Fibroblast of peridontal ligament (primary cell): ENCODE measurements at regions not wholly inside any gene's neighbourhood (a gene's known extent, or its start where the extent isn't known, plus 50 kb on each side); places are given as distances from the start of the nearest gene placed in this dataset.
"Not testable (repeated sequence)": the region's sequence is repeated elsewhere in the genome, so short reads cannot be mapped to it uniquely, and the experiment has no call there.

ENCODE experiments used
- DNase-seq: peaks from one replicate; pipeline ENCODE4 v3.0.0-alpha.2; 2010; ENCODE audit errors: extremely low read depth

DNA sequence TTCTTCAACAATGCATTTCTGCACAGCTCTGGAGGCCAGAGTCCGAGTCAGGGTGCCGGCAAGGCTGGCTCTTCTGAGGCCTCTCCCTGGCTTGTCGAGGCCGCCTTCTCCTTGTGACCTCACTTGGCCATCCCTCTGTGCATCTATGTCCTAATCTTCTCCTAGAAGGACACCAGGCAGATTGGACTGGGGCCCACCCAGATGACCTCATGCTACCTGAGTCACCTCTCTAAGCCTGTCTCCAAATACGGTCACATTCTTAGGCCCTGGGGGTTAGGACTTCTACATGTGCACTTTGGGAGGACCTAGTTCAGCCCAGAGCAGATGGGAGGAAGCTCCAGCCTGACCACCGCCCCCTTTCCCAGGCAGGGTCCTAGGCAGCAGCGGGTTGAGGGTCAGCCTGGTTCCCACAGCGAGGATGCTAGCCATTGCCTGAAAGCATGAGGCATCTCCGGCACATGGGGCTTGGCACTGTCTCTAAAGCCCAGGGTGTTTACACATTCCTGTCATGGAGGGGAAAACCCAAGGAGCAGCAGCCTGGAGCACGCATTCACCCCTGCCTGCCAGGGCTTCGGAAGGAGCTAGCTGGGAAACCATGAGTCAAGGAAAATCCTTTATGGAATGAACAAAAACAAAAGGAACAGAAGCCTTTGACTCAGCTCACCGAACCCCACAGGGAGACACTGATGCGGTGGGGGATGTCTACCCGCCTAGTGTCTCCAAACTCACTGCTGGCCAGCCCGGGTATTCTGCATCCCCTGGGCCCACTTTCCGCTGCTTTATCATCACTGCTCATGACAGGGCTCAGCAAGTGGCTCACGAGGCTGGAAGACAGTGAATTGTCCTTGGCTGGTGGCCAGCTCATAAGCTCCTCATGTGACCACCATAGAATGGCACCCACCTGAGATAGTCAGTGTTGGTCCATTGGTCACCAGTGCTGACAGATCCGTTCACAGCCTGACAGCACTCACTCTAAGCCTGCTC lies 140.2 kb upstream of the ZNF469 start:
- DNase-seq = peak; percentile 89

GRCh38 chr16:88243921-88244320 lies 138.8 kb upstream of the ZNF469 start:
- DNase-seq = not testable (repeated sequence)

GRCh38 chr16:88245241-88246081 lies 137.3 kb upstream of the ZNF469 start:
- peak; percentile 96 for DNase-seq

- DNase-seq = not testable (repeated sequence)
Measured at GRCh38 chr16:88246955-88247582, 135.7 kb upstream of the ZNF469 start.

DNA sequence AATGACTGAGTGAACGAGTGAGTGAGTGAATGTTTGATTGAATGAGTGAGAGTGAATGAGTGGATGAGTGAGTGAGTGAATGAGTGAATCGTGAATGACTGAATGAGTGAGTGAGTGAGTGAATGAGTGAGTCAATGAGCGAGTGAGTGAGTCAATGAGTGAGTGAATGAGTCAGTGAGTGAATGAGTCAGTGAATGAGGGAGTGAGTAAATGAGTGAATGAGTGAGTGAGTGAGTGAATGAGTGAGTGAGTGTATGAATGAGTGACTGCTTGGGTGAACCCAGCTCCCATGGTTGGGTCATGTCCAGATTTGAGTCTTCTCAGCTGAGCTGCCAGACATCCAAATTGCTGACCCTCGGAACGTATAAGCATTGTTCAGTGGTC lies 135.2 kb upstream of the ZNF469 start:
- DNase-seq = peak; percentile 9

- DNase-seq = not testable (repeated sequence)
Measured at GRCh38 chr16:88248761-88249160, 134.0 kb upstream of the ZNF469 start.

DNA sequence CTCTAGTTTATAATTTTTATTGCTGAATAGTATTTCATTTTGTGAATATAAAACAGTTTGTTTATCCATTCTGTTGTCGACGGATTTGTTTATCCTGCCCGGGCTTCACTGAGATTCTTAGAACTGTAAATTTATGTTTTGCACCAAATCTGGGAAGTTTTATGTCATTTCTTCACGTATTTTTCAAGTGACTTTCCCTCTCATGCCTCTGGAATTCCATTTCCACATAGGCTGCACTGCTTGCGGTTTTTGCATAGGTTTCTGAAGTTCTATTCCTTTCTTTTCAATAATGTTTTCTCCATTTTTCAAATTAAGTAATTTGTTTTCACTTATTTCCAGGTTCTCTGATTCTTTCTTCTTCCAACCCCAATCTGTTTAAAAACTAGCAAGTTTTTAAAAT lies 132.4 kb upstream of the ZNF469 start:
- DNase-seq = peak; percentile 9

GRCh38 chr16:88252057-88252794 lies 130.5 kb upstream of the ZNF469 start:
- not testable (repeated sequence) for DNase-seq

GRCh38 chr16:88258141-88258540 lies 124.6 kb upstream of the ZNF469 start:
- not testable (repeated sequence) for DNase-seq

- DNase-seq = peak; percentile 6
Measured at GRCh38 chr16:88258764-88259525, 123.8 kb upstream of the ZNF469 start.

- DNase-seq = not testable (repeated sequence)
Measured at GRCh38 chr16:88259538-88259937, 123.2 kb upstream of the ZNF469 start.

GRCh38 chr16:88260146-88260545 lies 122.6 kb upstream of the ZNF469 start:
- DNase-seq = not testable (repeated sequence)

DNA sequence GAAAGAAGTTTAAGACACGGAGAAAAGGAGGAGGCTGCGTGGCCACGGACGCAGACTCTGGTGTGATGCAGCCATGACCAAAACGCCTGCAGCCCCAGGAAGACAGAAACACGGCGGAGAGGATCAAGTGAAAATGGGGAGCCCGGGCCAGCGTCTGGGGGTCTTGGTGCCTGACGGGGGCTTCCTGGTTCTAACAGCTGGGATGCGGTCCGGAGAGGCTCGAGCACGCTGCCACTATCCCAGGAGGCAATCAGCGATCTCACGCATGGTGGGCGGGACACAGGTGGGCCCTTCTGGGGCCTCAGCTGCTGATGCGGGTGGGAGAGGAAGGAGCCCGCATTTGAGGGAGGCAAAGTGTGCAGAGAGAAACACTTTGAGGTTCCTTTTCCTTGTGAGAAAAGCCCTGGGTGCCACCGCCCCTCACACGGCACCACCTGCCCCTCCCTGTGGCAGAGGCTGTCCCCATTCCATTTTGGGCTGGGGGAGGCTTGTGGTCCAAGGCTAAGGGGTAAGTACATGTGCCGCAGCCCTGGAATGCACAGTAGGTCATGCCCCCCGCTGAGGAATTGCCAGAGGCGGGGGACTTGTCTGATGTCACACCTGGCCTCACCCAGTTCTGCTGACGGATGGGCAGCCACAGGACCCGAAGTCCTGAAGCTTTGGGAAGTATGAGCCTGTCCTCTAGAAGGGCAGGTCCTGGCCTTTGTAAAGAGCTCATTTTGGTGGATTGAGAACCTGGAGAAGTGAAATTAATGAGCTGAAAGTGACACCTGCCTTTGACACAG lies 121.7 kb upstream of the ZNF469 start:
- DNase-seq = not testable (repeated sequence)

DNA sequence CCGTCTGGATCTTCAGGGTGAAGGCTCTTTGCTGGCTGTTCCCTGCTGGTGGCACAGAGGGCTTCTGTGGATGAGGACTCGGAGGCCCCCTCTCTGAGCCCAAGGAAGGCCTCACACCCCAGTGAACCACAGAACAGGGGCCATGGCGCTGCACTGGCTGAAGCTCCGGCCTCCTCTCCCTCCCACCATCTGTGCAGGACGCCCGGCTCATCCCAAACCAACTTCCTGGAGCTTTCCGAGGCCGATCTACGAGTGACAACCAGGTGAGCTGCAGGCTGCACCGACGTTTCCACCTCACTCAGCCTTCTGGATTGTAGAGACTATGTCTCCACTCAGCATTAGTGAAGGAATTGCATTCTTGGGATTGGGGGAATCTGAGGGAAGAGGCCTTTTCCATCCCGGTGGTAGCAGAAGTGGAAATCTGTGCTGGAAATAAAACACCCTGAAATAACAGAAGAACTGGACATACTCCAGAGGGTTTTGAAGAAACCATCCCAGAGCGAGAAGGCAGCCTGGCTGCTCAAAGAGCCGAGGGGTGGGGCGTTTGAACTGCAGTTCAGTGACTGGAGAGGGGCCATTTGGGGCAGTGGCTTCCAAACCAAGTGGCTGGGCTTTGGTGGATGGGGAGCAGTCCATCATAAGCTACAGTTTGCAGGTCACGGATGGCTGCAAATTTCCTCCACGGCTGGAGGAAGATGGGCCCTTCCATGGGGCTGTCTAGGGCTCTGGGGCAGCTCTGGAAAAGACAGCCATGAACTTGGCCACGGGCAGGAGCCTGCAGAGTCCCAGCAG lies 120.7 kb upstream of the ZNF469 start:
- peak; percentile 70 for DNase-seq

- peak; percentile 79 for DNase-seq
Measured at GRCh38 chr16:88262858-88263563, 119.7 kb upstream of the ZNF469 start.

- DNase-seq = not testable (repeated sequence)
Measured at GRCh38 chr16:88263681-88264287, 119.0 kb upstream of the ZNF469 start.

DNA sequence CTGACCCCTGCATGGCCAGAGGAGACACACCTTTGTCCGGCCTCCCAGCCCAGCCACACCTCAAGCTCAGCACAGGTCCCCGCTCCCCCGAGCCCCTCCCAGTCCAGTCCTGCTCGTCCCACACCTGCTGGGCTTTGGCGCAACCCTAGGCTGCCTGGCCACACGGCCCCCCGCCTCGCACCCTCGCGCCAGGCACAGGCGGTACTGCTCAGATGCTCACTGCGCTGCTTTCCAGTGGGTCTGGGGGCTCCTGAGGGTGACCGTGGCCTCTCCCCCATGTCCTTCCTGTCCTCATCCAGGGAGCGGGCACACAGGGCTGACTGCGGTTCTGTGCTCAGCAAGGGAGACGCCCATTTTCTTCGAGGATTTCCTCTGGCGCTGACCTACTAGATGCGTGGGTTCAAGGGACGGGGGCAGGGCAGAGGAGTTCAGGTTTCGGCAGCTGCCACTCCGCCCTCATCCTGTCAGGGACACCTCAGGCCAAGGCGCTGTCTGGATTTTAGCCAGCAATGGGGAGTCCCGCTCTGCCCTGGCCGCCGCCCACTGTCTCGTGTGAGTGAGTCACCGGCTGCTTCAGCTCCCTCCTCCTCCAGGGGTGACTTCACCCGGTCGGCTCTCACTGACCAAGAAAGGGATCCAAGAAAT lies 118.0 kb upstream of the ZNF469 start:
- DNase-seq = peak; percentile 86
